H1 (cell line): ENCODE measurements at regions not wholly inside any gene's neighbourhood (a gene's known extent, or its start where the extent isn't known, plus 50 kb on each side); places are given as distances from the start of the nearest gene placed in this dataset.

Experiments used
- CTCF ChIA-PET: fragments of 300-600 bp; sonication (Branson Sonifier 250); formaldehyde crosslinking; loops from one replicate; lab custom pipeline; 2021; ENCODE audit not compliant: partially characterized antibody; lab: Charles Lee
- POLR2A ChIA-PET: fragments of 300-600 bp; sonication (Branson Sonifier 250); formaldehyde crosslinking; loops from one replicate; lab custom pipeline; 2021; ENCODE audit warnings: inconsistent platforms; ENCODE audit not compliant: partially characterized antibody; lab: Charles Lee
- DNase-seq, 2 experiments: peaks; one replicate each; pipeline versions ENCODE4 v3.0.0 to v3.0.0-alpha.2; 2010 to 2022; ENCODE audit warnings: low spot score in 2 of 2, low read depth in 1 of 2, mixed read lengths in 1 of 2
- FAIRE-seq: peaks from 2 replicates; lab custom pipeline; 2011; peaks lifted over from hg19 to GRCh38; lab: Jason Lieb, UNC
- H2AFZ ChIP-seq: 2 replicates; pipeline ENCODE4 v1.8.1; 2012; ENCODE audit warnings: low read length, inconsistent platforms
- H2AK5ac ChIP-seq: 2 replicates; pipeline ENCODE4 v1.6.1; 2013; ENCODE audit warnings: low read depth, low read length
- H2BK120ac ChIP-seq: replicated peaks from 2 replicates; pipeline ENCODE3; 2013; ENCODE audit warnings: low read depth, low read length, inconsistent platforms
- H2BK12ac ChIP-seq: 2 replicates; pipeline ENCODE4 v1.6.1; 2013; ENCODE audit warnings: low read depth, low read length
- H2BK15ac ChIP-seq: 2 replicates; pipeline ENCODE4 v1.6.1; 2013; ENCODE audit warnings: low read length
- H2BK20ac ChIP-seq: 2 replicates; pipeline ENCODE4 v1.6.1; 2013; ENCODE audit warnings: low read length
- H2BK5ac ChIP-seq: 2 replicates; pipeline ENCODE4 v1.6.1; 2013; ENCODE audit warnings: low read depth, low read length
- H3K14ac ChIP-seq: 2 replicates; pipeline ENCODE4 v1.6.1; 2013; ENCODE audit warnings: inconsistent platforms; ENCODE audit not compliant: insufficient read length
- H3K18ac ChIP-seq: 2 replicates; pipeline ENCODE4 v1.6.1; 2013; ENCODE audit warnings: low read length; ENCODE audit errors: extremely low read depth
- H3K23ac ChIP-seq: 2 replicates; pipeline ENCODE4 v1.6.1; 2013; ENCODE audit warnings: inconsistent platforms; ENCODE audit not compliant: insufficient read length
- H3K23me2 ChIP-seq: 2 replicates; pipeline ENCODE4 v1.6.1; 2013; ENCODE audit warnings: low read depth, low read length
- H3K27ac ChIP-seq: 2 replicates; pipeline ENCODE4 v1.6.1; 2011; ENCODE audit warnings: low read depth, low read length, inconsistent platforms
- H3K27me3 ChIP-seq, 4 experiments: replicated peaks in 1 of 4; 1 replicate in 1 of 4; 2 replicates in 3 of 4; pipeline versions ENCODE4 v1.6.1 to v1.8.1; 2011 to 2013; ENCODE audit warnings: low read length in 3 of 4, mild to moderate bottlenecking in 3 of 4, inconsistent platforms in 2 of 4, mixed read lengths in 2 of 4, moderate library complexity in 1 of 4; ENCODE audit not compliant: control insufficient read depth in 3 of 4, insufficient read depth in 3 of 4; ENCODE audit errors: extremely low read depth in 1 of 4
- H3K36me3 ChIP-seq, 4 experiments: 2 replicates each; pipeline versions ENCODE4 v1.6.1 to v1.8.1; 2011 to 2013; ENCODE audit warnings: mild to moderate bottlenecking in 4 of 4, low read length in 3 of 4, moderate library complexity in 2 of 4, control low read depth in 1 of 4, inconsistent platforms in 1 of 4; ENCODE audit not compliant: insufficient read depth in 4 of 4, control insufficient read depth in 2 of 4
- H3K4ac ChIP-seq: replicated peaks from 2 replicates; pipeline ENCODE3; 2013; ENCODE audit warnings: low read length, low read depth, mixed read lengths, inconsistent platforms; ENCODE audit not compliant: insufficient read length
- H3K4me1 ChIP-seq, 4 experiments: replicated peaks in 1 of 4; 1 replicate in 1 of 4; 2 replicates in 3 of 4; pipeline versions ENCODE4 v1.6.1 to v1.8.1; 2011 to 2013; ENCODE audit warnings: low read length in 3 of 4, inconsistent platforms in 2 of 4, mixed read lengths in 1 of 4; ENCODE audit not compliant: insufficient read depth in 4 of 4, control insufficient read depth in 3 of 4
- H3K4me2 ChIP-seq, 2 experiments: 2 replicates each; pipeline versions ENCODE4 v1.6.1 to v1.8.1; 2011 to 2013; ENCODE audit warnings: low read depth in 2 of 2, low read length in 2 of 2, control low read depth in 1 of 2, inconsistent platforms in 1 of 2, mild to moderate bottlenecking in 1 of 2; ENCODE audit not compliant: insufficient read depth in 1 of 2
- H3K4me3 ChIP-seq, 4 experiments: fragments of 200-600, 300-600 bp in 1 of 4; sonication (generic), shearing (Covaris generic), sonication (Bioruptor Twin) in 1 of 4; 2 replicates each; pipeline versions ENCODE4 v1.5.1 to v1.8.1; 2011 to 2016; ENCODE audit warnings: low read length in 4 of 4, low read depth in 3 of 4, control low read depth in 2 of 4, inconsistent platforms in 2 of 4, mild to moderate bottlenecking in 2 of 4, mixed read lengths in 1 of 4, moderate library complexity in 1 of 4; ENCODE audit not compliant: insufficient read depth in 2 of 4; ENCODE audit errors: extremely low read depth in 1 of 4
- H3K56ac ChIP-seq: replicated peaks from 2 replicates; pipeline ENCODE3; 2013; ENCODE audit warnings: low read depth, mild to moderate bottlenecking, mixed read lengths, low read length, inconsistent platforms; ENCODE audit not compliant: insufficient read length
- H3K79me1 ChIP-seq: 2 replicates; pipeline ENCODE4 v1.6.1; 2013; ENCODE audit warnings: low read depth, low read length, control low read depth
- H3K79me2 ChIP-seq, 2 experiments: 2 replicates each; pipeline versions ENCODE4 v1.6.1 to v1.8.1; 2012 to 2013; ENCODE audit warnings: low read length in 2 of 2, mild to moderate bottlenecking in 2 of 2, inconsistent platforms in 1 of 2; ENCODE audit not compliant: insufficient read depth in 2 of 2, control insufficient read depth in 1 of 2
- H3K9ac ChIP-seq, 4 experiments: replicated peaks in 1 of 4; 1 replicate in 1 of 4; 2 replicates in 3 of 4; pipeline versions ENCODE4 v1.6.1 to v1.8.1; 2011 to 2013; ENCODE audit warnings: low read depth in 3 of 4, low read length in 3 of 4, control low read depth in 2 of 4, mild to moderate bottlenecking in 2 of 4, moderate library complexity in 2 of 4, inconsistent platforms in 1 of 4; ENCODE audit errors: extremely low read depth in 1 of 4
- H3K9me3 ChIP-seq, 2 experiments: 2 replicates each; pipeline versions ENCODE4 v1.6.1 to v1.8.1; 2012 to 2013; ENCODE audit warnings: mild to moderate bottlenecking in 2 of 2, moderate library complexity in 2 of 2, control low read depth in 1 of 2, inconsistent platforms in 1 of 2, low read depth in 1 of 2, low read length in 1 of 2, mixed read lengths in 1 of 2; ENCODE audit not compliant: insufficient read depth in 2 of 2
- H4K20me1 ChIP-seq, 2 experiments: replicated peaks in 1 of 2; 2 replicates each; pipeline versions ENCODE3 to v1.8.1; 2011 to 2013; ENCODE audit warnings: inconsistent platforms in 2 of 2, low read length in 2 of 2, mild to moderate bottlenecking in 1 of 2; ENCODE audit not compliant: insufficient read depth in 2 of 2, control insufficient read depth in 1 of 2
- H4K5ac ChIP-seq: 2 replicates; pipeline ENCODE4 v1.6.1; 2013; ENCODE audit warnings: low read length, low read depth, mixed read lengths, inconsistent platforms; ENCODE audit not compliant: insufficient read length
- H4K8ac ChIP-seq: 2 replicates; pipeline ENCODE4 v1.8.0; 2013; ENCODE audit warnings: mild to moderate bottlenecking, moderate library complexity, low read length, inconsistent platforms; ENCODE audit not compliant: insufficient read depth; ENCODE audit errors: extremely low read depth
- H4K91ac ChIP-seq: replicated peaks from 2 replicates; pipeline ENCODE3; 2013; ENCODE audit warnings: low read length, mixed read lengths, inconsistent platforms; ENCODE audit not compliant: insufficient read length
- ASH2L ChIP-seq: fragments of 200-600, 300-600 bp; sonication (generic); IDR thresholded peaks from one replicate; pipeline ENCODE4 v1.7.1; 2017; ENCODE audit warnings: low read length
- CEBPB ChIP-seq: IDR thresholded peaks from 2 replicates; pipeline ENCODE4 v1.6.1; 2012; ENCODE audit warnings: low read depth, low read length
- CTBP2 ChIP-seq: IDR thresholded peaks from 2 replicates; pipeline ENCODE4 v1.7.0; 2011; ENCODE audit warnings: borderline replicate concordance, mild to moderate bottlenecking, moderate library complexity, mixed read lengths, low read length; ENCODE audit not compliant: insufficient read depth, insufficient read length
- EGR1 ChIP-seq: IDR thresholded peaks from 2 replicates; pipeline ENCODE4 v1.6.1; 2011; ENCODE audit warnings: low read depth, low read length, borderline replicate concordance
- HDAC6 ChIP-seq: IDR thresholded peaks from one replicate; pipeline ENCODE4 v1.7.1; 2012; ENCODE audit warnings: low read depth, mild to moderate bottlenecking, inconsistent platforms, low read length, moderate library complexity
- KDM5A ChIP-seq: fragments of 200-600 bp; IDR thresholded peaks from 2 replicates; pipeline ENCODE4 v1.7.1; 2012; ENCODE audit warnings: mild to moderate bottlenecking, low read length, inconsistent platforms, mixed read lengths
- NRF1 ChIP-seq: IDR thresholded peaks from 2 replicates; pipeline ENCODE4 v1.6.1; 2011; ENCODE audit warnings: mild to moderate bottlenecking, low read depth, low read length, improper control_type of control experiment
- SP2 ChIP-seq: IDR thresholded peaks from 2 replicates; pipeline ENCODE4 v1.6.1; 2012; ENCODE audit warnings: mild to moderate bottlenecking, low read length, inconsistent platforms
- USF2 ChIP-seq: IDR thresholded peaks from 2 replicates; pipeline ENCODE4 v1.6.1; 2011; ENCODE audit warnings: low read length, improper control_type of control experiment
- WGBS, 2 experiments: shearing (Covaris generic) in 1 of 2; methylation state at CpG; one replicate each; pipeline versions ENCODE4 v1.1.6 to v1.1.7; 2013 to 2015; ENCODE audit warnings: low lambda C conversion rate in 2 of 2, mixed read lengths in 2 of 2, inconsistent platforms in 1 of 2, low coverage in 1 of 2, missing lambda C conversion rate in 1 of 2; ENCODE audit not compliant: insufficient replicate concordance in 2 of 2, insufficient coverage in 1 of 2, insufficient read length in 1 of 2; ENCODE audit errors: extremely low coverage in 1 of 2, missing lambda C conversion rate in 1 of 2; 5-methylcytosine and 5-hydroxymethylcytosine counted together

GRCh38 chr6:22027040-22027725 lies 269.7 kb downstream of the PRL start:
- no peak overlapping the region for H4K91ac ChIP-seq
- H4K8ac ChIP-seq = no peak overlapping the region
- H3K27ac ChIP-seq = no peak overlapping the region
- H2BK5ac ChIP-seq = peak overlapping the region; percentile 39; the same call in 1 of the 2 replicates
- TF ChIP-seq USF2 (no peak), HDAC6 (no peak), KDM5A (no peak), CEBPB (no peak), ASH2L (no peak), CTBP2 (no peak), SP2 (no peak), EGR1 (no peak), NRF1 (no peak)
- DNase-seq = no peak
- H2BK20ac ChIP-seq = 0 out of 2 replicates have a peak overlapping the region, but pooled peaks have one; percentile 68
- H3K14ac ChIP-seq = no peak overlapping the region
- H2BK12ac ChIP-seq = no peak overlapping the region
- ChIA-PET POLR2A (interaction anchor here (1.3 to 2.2 kb wide), 2 partner anchors 8 kb away, joined by 3 to 11 read pairs; no protein-coding TSS in a partner anchor), CTCF (no interaction called here)
- H3K18ac ChIP-seq = 0 out of 2 replicates have a peak overlapping the region, but pooled peaks have one; percentile 34
- H3K4me2 ChIP-seq = no peak overlapping the region
- 91% methylated on average over 8 of the region's 8 CpGs; no CpG with 5 or more reads in 1 of the 2 experiments for WGBS, 2 experiments
- no peak overlapping the region for H2AFZ ChIP-seq
- peaks cover 0 to 12% (median 3%) of the 10 kb centered on the region in 4 experiments; a peak in 6 of 8 replicates for H3K36me3 ChIP-seq
- H3K4me1 ChIP-seq = peaks cover 6 to 18% (median 9%) of the 10 kb centered on the region in 4 experiments; a peak in 6 of 7 replicates
- H3K79me1 ChIP-seq = 0 out of 2 replicates have a peak, but pooled peaks cover 5% of the 10 kb centered on the region
- peaks cover 0 to 9% of the 10 kb centered on the region in 2 experiments; a peak in 2 of 4 replicates for H3K79me2 ChIP-seq
- H2BK120ac ChIP-seq = no peak overlapping the region
- no peaks in the 10 kb centered on the region for H3K27me3 ChIP-seq
- no peak overlapping the region for H2BK15ac ChIP-seq
- no peak overlapping the region for H3K4ac ChIP-seq
- no peak for FAIRE-seq
- no peaks in the 10 kb centered on the region for H3K9me3 ChIP-seq
- H4K5ac ChIP-seq = no peak overlapping the region
- peak overlapping the region; percentile 56; the same call in 1 of the 2 replicates for H2AK5ac ChIP-seq
- no peak overlapping the region for H3K23ac ChIP-seq
- no peaks in the 10 kb centered on the region for H3K23me2 ChIP-seq
- no peak overlapping the region for H3K4me3 ChIP-seq
- H3K9ac ChIP-seq = no peak overlapping the region
- no peaks in the 10 kb centered on the region for H4K20me1 ChIP-seq
- no peak overlapping the region for H3K56ac ChIP-seq
